Left kidney (tissue), 1 donor: ENCODE measurements at regions not wholly inside any gene's neighbourhood (a gene's known extent, or its start where the extent isn't known, plus 50 kb on each side); places are given as distances from the start of the nearest gene placed in this dataset.

ENCODE experiments used
- DNase-seq: peaks from one replicate; pipeline ENCODE4 v3.0.0-alpha.2; 2013

DNA sequence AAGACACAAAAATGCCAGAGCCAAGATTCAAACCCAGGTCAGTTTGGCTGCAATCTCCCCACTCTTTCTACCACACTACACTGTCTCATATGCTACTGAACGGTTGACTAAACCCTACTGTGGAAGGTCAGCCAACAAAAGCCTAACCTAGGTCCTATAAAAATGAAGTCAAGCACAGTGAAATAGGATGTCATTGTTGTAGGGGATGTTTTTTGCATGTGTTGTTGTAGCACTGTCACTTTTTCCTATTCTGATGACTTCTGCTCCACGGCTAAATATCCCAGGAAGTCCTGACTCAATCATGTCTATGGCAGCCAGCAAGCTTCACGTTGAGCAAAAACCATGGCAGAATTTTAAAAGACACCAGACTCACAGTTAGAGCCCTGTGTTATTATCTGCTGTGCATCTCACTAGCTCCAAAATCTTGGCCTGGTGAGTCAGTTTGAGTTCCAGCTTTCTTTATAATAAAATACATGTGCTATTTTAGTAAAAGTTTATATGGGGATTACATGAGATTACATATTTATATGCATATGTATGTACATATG is 322.1 kb upstream of the NT5E start:
- DNase-seq, result no peak

DNA sequence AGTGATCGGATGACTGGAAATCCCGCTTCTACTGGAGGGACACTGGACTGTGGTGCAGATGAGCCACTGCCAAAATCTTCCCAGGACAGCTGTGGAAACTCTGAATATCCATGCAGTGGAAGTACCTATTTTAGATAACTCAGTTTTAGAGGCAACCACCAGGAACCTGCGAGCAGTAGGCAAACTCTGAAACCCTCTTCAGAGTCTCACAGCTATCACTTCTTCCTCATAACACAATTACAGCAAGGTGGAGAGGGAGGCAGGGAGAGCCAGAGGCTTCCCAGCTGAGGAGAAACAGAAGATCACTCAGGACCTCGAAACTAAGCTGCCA is 322.8 kb upstream of the NT5E start:
- no peak for DNase-seq

DNA sequence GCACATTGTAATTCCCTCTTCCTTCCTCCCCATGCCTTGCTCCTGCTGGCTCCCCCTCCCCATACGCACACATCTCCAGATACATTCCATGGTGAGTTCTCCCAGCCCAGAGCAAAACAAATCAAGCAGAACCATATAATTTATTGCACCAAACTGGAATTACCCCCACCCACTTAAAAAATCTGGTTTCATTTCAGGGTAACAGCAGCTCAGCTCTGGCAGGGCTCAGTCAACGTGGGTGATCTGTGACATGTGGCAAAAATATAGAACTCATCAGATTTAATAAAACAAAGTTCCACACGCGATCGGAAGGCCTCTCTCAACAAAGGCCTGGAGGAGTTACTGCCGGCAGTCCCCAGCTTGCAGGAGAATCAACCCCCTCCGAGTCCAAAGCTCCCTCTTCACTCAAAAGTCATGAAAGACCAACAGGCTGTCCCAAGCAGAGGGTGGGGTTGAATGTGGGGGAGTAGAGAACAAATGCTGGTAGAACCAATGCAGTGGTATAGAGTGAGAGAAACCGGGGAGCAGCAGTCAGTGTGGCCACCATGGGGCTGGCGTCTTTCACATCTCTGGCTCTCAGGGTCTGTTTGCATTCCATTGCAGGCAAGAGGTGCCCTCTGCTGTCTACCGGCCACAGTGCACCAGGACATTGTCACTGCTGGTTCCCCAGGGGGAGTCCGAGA is 323.3 kb upstream of the NT5E start:
- DNase-seq, result peak; percentile 55

DNA sequence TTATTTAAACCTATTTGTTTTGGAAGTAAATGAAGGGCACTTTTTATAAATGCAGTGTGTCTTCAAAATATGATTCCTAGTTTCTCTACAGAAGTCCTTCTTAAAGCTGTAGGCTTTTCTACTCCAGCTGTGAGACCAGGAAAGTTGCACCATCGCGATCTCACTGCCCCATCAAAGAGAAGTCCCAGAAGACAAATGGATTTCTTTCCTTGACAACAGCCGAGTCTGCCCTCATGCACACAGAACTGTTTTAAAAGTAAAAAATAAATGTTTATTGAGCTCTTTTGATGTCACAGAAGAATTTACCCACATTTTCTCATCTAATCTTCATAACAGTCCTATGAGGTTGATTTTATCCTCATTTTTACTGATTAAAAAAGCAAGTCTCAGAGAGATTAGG is 324.4 kb upstream of the NT5E start:
- DNase-seq, result no peak

DNA sequence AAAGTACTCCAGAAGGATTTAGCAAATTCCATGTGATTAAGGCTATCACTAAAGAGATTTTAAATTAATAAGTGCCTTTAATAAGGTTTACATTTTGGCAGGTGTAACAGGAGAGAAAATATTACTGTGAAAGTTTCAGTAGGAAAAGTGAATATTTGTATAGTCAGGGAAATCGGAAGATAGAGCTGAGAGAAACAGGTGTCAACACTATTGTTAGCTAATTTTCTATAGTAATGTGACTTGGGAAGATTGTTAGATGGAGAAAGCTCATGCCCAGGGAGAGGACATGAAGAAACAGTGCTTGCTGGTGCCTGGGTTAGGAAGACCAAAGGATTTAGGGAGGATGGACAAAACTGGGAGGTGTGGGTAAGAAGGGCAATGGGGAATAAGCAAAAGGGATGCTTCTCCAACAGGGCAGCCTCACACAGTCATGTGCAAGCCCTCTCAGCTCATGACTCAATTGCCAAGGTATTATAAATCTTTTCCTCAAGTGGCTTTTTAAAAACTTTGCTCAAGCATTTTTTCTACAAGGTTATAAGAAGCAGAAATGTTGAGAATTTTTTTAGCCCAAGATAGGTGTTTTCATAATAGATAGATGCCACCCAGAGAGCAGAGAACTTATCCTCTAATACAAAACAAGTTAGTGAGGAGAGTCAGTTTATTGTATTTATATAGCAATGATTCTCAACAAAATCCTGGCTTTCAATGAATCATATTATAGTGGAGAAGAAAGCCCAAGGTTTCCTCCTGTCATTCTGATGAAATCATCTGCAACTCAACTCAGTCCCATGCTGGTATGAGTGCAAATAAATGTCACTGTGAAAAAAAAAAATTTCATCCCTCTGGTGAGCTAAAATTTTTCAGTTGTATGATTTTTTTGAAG is 325.2 kb upstream of the NT5E start:
- DNase-seq, result no peak

DNA sequence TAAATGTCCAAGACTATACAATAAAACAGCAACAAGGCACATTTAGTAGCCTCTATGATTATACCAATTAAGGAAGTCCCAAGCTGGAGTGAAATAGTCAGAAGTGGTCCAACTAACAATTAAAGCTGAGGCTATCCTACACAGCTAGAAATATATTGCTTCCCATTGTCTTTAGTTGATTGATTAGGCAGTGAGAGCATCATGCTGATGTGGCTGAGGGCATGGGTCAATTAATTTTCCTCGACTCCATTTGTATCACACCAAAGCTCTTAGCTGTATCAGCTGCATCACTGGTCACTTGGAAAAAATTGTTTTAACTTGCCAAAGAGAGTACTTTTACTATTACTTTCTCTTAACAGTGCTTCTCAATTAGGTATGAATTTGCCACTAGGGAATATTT is 328.7 kb upstream of the NT5E start:
- no peak for DNase-seq

DNA sequence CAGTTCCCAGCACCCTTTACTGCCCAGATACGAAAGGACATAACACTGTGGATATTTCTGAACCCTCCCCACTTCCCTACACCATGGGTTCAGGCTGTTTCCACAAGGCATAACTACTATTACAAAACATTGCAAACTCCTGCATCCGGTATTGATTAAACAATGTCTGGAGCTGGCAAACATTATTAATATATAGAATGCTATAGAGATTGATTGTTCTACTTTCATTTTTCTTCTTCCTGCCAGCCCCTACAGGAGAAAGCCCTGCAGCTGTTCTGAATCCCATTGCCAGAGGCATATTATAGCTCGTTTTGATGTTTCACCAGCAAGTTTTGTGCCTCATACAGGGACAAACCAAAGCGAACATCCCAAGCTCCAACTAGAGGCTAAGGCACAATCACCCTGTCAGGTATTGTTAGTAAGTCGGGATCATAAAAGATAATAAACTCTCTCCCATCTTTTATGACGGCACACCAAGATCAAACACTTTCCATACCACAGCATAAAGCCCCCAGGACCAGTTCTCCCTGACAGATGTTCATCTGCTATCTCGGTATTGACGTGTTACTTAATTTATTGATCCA is 331.1 kb upstream of the NT5E start:
- no peak for DNase-seq

DNA sequence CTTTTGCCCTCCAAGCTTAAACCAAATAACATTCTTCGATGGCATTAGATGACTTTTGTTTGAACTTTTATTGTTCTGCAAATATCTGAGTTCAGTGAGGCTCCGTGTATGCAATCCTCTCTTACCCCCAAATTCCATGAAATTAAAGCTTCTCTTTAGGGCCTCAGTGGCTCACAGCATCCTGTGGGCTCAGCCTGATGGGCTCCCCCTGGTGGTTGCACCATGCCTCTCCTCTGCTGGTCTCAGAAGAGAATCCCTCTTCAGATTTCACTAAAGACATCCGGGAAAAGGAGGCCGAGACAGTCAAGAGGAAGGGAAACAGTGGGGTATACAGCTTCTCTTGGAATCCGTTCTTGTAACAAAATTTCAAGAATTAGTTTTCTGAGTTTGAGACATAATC is 331.6 kb upstream of the NT5E start:
- no peak for DNase-seq

DNA sequence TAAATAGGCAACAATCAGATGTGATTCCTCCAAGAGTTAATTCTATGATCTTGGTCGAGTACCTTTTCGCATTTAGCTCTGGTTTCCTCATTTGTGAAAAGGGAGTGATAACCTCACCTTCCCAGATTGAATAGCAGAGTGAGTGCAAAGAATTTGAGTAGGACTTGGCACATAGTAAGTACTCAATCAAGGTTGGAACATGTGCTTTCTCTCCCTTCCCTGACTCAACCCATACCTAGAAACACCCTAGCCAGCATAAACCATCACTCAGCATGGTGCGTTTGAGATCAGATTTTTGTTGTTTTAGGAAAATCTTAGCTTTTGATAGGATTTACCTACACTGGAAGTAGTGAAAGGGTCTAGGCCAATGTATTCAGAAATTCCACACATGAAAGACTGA is 333.4 kb upstream of the NT5E start:
- no peak for DNase-seq

DNA sequence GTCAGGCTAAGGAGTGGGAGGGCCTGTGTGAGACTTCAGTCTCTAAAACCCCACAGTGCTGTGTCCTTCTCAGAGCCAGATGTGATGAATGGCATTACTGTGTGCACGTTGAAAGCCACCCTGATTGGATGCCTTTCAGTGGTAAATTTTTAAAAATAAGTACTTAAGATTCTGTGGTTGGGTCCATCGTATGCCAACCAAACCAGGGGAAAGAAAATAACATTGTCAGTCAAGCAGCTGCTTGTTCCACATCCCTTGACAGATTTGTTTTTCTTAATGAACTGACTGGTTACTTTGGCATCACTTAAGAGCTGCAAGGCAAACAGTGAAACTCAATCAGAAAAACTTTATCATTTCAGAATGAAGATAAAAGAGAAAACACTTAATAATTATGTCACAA is 334.0 kb upstream of the NT5E start:
- no peak for DNase-seq

DNA sequence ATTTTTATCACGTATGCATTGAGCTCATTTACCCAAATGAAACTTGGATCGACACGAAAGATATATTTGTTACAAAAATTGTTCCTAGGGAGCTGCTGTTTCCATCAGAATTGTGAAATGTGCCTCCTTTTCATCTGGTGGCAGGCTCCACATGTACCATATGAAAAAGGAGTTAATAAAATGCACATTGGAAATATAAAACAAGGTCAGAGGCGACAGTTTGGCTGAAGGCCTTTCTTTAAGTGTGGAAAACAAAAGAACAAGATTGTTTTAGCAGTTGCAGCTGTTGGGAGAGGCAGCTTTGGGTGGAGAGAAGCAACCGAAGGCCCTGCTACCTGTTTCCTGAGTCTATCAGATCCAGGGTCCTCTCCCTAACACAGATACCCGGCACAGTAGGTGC is 334.5 kb upstream of the NT5E start:
- DNase-seq, result no peak

DNA sequence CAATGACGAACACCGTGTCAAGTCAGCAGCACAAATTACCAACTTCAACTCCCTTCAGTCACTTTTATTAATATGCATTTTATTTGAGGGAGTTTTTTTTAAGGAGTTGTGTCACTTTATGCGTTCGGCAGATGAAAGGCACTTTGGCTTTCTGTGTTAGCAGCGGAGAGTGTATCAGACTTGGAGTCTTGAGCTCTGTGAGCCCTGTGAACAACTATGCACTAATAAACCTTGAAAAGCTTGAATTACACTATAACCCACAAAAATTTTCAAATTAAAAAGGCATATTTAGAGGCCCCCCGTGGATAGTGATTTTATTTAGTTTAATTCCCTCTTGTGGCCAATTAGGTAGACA is 335.3 kb upstream of the NT5E start:
- DNase-seq, result no peak

DNA sequence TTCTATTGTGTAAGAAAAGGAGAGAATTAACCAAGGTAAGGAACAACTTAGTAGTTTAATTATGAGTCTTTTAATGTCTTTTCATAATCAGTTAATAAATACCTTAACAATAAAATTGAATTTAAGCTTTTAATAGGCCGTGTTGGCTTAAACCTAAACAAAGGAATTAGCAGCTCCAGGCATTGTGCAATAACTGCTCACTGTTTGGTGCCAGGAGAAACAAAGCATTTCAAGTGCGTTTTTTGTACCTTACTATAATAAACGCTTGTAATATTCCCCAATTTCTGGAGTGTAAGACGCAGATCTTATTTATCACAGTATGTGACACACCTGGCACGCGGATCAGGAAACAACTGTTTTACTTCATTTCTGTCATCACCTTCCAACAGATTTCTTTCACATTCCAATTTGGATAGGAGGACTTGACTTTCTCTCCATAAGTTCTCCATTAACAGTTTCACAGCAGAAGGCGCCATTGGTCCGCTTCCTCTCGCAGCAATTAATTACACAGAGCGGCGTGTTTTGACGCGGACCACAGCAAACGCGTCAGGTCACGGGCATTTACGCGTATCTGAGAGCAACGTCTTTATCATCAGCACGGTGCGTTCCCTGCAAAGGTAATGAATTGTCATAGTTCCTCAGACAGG is 335.8 kb upstream of the NT5E start:
- DNase-seq, result no peak

DNA sequence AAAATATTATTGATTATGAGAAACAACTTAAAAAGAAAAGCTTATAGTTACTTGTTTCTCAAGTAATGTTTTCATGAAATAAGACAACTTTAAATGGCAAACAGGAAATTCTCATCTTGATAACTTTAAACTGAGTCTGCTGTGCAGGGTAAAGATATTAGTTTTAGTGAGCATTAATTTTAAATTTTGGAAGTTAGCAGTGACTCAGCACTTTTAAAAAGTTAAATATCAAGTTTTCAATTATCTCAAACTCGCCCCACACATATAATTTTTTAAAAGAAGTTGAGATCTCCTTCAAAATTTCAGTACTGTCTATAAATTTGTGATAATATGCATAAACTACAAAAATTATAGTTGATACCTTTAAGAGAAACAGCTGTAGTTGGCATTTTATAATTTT is 337.3 kb upstream of the NT5E start:
- DNase-seq, result no peak

DNA sequence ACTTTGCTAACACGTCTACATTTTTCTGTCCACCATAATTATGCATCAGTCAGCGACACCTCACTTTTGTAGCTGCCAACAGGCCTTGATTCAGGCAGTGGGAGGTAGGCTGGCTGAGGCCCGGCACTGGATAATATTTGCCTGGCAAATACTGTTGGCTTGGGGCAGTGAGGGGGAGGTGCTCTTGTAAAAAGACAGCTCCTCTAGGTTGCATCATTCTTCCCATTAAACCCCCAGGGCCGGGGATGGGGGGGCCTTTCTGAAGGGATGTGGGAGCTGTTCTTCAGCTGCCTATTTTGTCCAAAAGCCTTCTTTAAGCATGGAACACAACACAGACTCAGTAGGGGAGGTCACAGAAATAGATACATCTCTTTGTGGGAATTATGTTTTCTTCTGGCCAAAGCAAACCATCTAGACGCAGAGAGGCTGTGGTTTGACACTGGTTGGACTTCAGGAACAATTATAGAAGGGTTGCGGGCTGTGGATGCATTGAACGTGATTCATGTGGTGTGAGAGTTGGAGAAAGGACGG is 338.3 kb upstream of the NT5E start:
- no peak for DNase-seq

DNA sequence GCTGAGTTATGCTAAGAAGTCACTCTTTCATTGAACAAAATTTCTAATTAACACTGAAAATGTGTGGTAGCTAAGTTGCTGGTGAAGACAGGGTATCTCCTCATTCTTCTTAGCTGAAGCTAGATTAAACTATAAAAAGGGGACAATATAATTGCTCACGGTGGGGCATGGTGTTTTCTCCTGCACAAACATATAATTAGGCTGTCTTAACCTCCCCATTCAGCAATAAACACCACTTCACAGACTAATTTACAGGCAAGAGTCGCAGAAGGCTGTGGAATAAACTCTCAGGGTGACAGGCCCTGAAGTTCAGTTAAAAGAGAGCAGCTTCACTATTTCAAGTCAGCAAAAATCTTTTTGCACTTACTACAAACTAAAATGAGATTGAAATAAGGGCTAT is 338.9 kb upstream of the NT5E start:
- DNase-seq, result no peak

DNA sequence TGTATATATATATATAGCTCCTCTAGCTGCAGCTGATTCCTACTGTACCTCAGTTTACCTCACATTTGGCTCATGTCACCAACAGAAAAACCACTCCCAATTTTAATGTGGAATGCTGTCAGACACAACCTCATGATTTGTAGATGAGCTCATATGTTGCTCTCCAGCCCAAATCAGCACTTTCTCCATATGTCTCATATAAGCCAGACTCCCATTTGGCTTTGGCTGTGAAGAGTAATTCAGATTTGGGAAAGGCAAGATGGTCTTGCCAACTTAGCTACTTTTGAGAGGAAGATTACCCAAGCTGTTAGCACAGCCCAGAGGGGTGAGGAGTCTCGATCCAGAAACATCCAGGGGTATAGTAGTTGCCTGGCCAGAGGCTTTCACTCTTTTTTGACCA is 342.2 kb upstream of the NT5E start:
- DNase-seq, result no peak

DNA sequence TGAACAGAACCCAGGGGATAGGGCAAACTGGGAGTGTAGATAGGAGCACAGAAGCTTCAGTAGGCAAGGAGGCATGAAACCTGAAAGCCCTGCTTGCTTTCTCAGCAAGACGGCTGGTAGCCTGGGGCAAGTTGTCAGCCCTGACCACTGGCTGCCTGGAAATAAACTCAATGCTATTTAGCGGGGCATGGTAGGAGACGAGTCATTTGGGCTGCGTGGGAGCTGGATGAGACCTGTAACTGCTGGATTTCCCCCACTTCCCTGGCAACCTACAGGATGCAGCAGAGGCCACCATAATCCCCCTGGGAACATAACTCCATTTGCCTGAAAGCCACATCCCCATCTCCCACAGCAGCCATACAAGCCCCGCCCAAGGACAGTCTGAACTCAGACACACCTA is 332.6 kb upstream of the TBX18 start:
- DNase-seq, result no peak

DNA sequence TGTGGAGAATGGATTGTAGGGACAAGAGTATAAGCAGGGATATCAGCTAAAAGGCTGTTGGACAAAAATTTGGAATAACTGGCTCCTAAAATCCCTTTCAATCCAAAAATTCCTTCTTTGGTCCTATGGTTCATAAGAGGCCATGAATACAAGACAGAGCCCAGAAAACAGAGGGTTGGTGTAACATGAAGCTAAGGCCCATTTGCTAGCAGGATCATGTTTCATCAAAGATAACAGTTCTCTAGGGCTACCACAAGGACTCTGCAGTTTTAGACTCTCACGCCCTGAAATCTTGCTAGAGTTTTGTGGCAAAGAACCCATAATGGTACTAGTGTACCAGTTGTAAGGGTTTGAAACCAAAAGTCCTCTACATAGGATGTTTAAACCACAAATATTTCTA is 327.8 kb upstream of the TBX18 start:
- no peak for DNase-seq

DNA sequence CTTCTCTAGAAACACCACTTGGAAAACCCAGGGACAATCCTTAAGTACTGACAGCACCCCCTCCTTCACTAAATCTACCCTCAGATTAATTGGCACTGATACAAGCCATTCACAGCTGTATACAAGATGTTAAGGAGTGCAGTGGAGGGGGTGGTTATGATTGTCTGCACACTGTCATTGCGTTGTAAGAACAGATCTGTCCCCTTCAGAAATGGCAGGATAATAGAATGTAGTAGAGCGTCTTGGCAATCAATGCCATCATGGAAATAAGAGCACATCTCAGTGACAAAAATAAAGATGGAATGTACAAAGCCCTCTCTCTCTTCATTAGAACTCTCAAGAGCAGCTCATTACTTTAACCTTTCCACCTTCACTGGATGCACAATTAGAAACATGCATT is 324.9 kb upstream of the TBX18 start:
- no peak for DNase-seq

DNA sequence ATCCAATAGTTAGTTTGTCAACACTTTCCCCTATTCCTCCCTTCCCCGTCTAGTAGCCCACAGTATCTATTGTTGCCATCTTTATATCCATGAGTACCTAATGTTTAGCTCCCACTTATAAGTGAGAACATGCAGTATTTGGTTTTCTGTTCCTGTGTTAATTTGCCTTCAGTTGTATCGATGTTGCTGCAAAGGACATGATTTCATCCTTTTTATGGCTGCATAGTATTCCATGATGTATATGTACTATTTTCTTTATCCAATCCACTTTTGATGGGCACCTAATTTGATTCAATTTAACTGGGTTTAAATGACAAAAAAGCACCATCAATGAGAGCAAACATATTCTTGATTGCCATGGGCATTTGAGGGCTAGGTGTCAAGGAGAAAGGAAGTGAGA is 321.5 kb upstream of the TBX18 start:
- DNase-seq, result no peak

DNA sequence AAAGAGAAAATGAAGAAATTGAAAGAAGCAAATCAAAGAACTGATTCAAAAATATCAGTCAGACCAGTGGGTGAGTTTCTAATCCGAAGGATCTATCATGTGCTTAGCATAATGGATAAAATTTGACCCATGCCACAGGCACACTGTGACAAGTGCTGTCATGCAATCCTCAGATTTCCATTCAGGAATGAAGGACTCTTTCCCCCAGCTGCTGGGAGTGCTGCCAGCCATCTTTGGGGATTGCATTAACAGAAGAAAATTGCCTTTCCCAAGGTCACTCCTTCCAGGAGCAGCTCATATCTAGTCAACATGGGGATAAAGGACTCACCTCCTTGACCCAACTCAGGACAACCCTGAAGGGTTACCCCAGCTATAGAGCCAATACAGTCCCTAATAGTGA is 316.7 kb upstream of the TBX18 start:
- no peak for DNase-seq

DNA sequence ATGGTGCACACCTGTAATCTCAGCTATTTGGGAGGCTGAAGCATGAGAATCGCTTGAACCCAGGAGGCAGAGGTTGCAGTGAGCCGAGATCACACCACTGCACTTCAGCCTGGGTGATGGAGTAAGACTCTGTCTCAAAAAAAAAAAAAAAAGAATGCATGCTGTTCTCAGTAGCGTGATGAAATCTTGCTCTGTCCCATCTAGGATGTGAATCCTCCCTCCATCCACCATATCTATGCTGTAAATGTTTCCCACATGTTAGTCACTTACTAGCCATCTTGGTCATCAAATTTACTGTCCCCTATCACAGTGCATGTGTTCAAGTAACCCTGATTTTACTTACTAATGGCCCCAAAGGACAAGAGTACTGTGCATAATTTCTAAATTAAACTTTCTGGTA is 315.4 kb upstream of the TBX18 start:
- DNase-seq, result no peak
